ENCODE measurements at regions not wholly inside any gene's neighbourhood (a gene's known extent, or its start where the extent isn't known, plus 50 kb on each side); places are given as distances from the start of the nearest gene placed in this dataset.

DNA sequence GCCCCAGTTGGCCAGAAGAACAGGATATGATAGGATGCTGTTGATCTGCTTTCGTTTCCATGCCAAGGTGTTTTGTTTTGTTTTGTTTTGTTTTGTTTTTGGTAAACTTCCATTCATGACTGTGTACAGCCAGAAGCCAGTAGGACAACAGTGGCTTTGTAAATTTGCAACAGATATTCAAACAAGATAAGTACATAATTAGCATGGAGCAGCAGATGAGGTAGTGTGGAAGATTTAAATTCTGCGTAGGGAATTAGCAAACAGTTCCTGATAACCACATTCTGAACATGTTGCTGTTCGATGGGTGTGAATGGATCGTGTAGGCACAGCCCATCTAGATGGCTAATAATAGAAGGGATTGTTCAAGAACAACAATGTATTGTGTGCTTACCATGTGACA, 1080.1 kb upstream of the RBFOX1 start:
- H3K4me1 ChIP-seq, result no peaks in the 10 kb centered on the region
- H3K4me3 ChIP-seq, result no peak overlapping the region
- no peak for DNase-seq (ENCODE audit: low spot score)
- H3K9me3 ChIP-seq, result no peaks in the 10 kb centered on the region
- no peaks in the 10 kb centered on the region for H3K36me3 ChIP-seq
- H3K27me3 ChIP-seq, result no peaks in the 10 kb centered on the region
- TF ChIP-seq, protein P1, sequence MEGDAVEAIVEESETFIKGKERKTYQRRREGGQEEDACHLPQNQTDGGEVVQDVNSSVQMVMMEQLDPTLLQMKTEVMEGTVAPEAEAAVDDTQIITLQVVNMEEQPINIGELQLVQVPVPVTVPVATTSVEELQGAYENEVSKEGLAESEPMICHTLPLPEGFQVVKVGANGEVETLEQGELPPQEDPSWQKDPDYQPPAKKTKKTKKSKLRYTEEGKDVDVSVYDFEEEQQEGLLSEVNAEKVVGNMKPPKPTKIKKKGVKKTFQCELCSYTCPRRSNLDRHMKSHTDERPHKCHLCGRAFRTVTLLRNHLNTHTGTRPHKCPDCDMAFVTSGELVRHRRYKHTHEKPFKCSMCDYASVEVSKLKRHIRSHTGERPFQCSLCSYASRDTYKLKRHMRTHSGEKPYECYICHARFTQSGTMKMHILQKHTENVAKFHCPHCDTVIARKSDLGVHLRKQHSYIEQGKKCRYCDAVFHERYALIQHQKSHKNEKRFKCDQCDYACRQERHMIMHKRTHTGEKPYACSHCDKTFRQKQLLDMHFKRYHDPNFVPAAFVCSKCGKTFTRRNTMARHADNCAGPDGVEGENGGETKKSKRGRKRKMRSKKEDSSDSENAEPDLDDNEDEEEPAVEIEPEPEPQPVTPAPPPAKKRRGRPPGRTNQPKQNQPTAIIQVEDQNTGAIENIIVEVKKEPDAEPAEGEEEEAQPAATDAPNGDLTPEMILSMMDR (IDR thresholded peaks at IDR 0.05), result no peak
- H3K27ac ChIP-seq, result no peak overlapping the region

DNA sequence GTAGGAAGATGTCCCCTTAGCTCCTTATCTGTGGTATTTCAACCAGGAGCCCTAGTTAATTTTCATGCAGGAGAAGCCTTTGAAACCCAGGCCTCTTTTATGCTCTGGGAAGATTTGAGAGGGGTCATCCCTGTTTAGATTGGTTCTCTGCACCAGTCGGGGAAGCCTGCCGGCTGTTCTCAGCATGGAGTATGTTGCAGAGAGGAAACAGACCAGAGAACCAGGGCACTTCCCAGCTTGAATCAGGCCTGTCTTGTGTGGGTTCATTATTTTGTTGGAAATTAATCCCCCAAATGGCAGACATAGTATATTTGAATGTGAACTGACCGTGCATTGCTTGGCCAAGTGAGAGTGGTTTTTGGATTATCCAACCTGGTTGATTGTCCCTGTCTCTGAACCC, 1082.1 kb upstream of the RBFOX1 start:
- no peak overlapping the region for H3K27ac ChIP-seq
- H3K4me1 ChIP-seq, result no peaks in the 10 kb centered on the region
- no peaks in the 10 kb centered on the region for H3K9me3 ChIP-seq
- H3K36me3 ChIP-seq, result no peaks in the 10 kb centered on the region
- TF ChIP-seq, protein P1 (IDR thresholded peaks at IDR 0.05), result no peak
- DNase-seq (ENCODE audit: low spot score), result no peak
- no peak overlapping the region for H3K4me3 ChIP-seq
- H3K27me3 ChIP-seq, result no peaks in the 10 kb centered on the region

DNA sequence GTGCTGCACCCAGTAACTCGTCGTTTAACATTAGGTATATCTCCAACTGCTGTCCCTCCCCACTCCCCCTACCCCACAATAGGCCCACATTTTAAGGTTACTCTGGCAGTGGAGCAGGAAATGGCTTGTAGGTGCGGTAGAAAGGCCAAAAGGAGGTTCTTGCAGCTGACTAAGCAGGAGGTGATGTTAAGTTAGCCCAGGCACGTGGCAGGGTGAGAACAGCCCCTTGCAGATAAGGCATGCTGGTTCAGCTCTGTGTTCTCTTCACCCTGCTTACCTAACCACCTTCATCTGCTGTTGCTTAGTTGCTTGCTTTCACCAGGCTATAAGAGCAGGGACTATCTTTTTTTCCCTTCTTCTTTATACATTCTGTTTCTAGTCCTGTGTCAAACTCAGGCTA, 1082.8 kb upstream of the RBFOX1 start:
- Histone ChIP-seq H3K4me3 (no peak overlapping the region), H3K4me1 (no peaks in the 10 kb centered on the region), H3K9me3 (no peaks in the 10 kb centered on the region), H3K27me3 (no peaks in the 10 kb centered on the region), H3K27ac (no peak overlapping the region), H3K36me3 (no peaks in the 10 kb centered on the region)
- TF ChIP-seq, protein P1 (IDR thresholded peaks at IDR 0.05), result no peak
- DNase-seq (ENCODE audit: low spot score), result no peak

DNA sequence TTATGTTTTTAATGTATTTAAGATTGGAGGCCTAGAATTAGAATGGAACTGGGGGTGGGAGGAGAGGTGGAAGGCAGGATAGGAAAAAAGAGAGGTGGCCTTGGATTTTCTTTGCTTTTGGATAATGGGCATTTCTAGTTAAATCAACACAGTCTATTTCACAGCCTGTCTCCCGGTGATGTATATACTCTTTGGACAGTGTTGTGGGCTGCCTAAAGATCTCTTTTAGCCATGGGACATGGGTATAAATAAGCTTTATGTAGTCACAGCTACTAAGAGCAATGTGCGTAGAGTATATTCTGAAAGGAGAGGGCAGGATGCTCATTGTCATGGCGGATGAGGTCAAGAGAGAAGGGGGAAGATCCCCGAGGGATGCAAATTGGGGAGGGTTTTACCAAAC, 1084.4 kb upstream of the RBFOX1 start:
- no peaks in the 10 kb centered on the region for H3K9me3 ChIP-seq
- H3K36me3 ChIP-seq, result no peaks in the 10 kb centered on the region
- no peaks in the 10 kb centered on the region for H3K4me1 ChIP-seq
- H3K4me3 ChIP-seq, result no peak overlapping the region
- DNase-seq (ENCODE audit: low spot score), result no peak
- no peak overlapping the region for H3K27ac ChIP-seq
- TF ChIP-seq, protein P1 (IDR thresholded peaks at IDR 0.05), result no peak
- H3K27me3 ChIP-seq, result no peaks in the 10 kb centered on the region

DNA sequence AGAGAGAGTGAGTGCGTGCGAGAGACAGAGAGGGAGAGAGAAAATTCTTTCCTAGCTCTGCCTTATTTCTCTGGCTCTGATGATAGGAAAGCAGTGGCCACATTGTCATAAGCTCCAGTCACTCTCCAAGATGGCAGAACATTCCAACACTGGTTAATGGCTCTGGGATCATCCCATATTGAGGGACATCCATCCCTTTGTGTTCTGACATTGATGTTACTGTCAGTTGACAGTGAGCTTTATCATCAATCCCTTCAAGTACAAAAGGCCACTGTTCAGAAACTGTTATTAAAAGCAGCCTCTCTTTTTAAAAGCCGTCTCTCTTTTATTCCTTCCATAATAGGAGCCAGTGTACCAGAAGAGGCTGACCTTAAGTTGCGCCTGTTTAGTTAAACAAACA, 1084.9 kb upstream of the RBFOX1 start:
- H3K4me3 ChIP-seq, result no peak overlapping the region
- DNase-seq (ENCODE audit: low spot score), result no peak
- H3K4me1 ChIP-seq, result no peaks in the 10 kb centered on the region
- no peak overlapping the region for H3K27ac ChIP-seq
- no peaks in the 10 kb centered on the region for H3K27me3 ChIP-seq
- TF ChIP-seq, protein P1 (IDR thresholded peaks at IDR 0.05), result no peak
- H3K36me3 ChIP-seq, result no peaks in the 10 kb centered on the region
- no peaks in the 10 kb centered on the region for H3K9me3 ChIP-seq

DNA sequence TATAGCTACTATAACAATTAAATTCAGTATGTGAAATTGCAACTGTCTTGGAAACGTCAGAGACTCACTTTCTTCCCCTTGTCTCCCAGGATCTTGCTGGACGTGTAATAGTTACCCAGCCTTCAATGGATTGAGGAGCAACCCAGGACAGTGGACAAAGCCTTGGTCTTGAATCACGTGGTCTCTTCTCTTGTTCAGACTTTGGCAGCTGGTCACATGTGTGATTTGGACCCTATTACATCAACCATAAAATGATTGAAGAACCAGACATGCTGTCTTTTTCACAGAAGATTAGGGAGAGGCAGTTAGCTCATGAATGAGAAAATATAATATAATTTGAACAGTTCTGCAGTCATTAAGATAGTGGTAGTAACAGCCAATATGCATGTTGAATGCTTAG, 1085.5 kb upstream of the RBFOX1 start:
- no peak for DNase-seq (ENCODE audit: low spot score)
- Histone ChIP-seq H3K9me3 (no peaks in the 10 kb centered on the region), H3K4me1 (no peaks in the 10 kb centered on the region), H3K36me3 (no peaks in the 10 kb centered on the region), H3K27me3 (no peaks in the 10 kb centered on the region), H3K27ac (no peak overlapping the region), H3K4me3 (no peak overlapping the region)
- TF ChIP-seq, protein P1 (IDR thresholded peaks at IDR 0.05), result no peak

Measured in right atrium auricular region (tissue), 2 donors.